ENCODE measurements at regions not wholly inside any gene's neighbourhood (a gene's known extent, or its start where the extent isn't known, plus 50 kb on each side); places are given as distances from the start of the nearest gene placed in this dataset.

GRCh38 chr11:115961159-115962003 lies 457.2 kb upstream of the CADM1 start:
- Mint-ChIP-seq H3K27me3 (peaks cover 25% of the 10 kb centered on the region), H3K27ac (no peak overlapping the region), H3K36me3 (ENCODE audit: low read depth) (no peaks in the 10 kb centered on the region), H3K4me3 (no peak overlapping the region), H3K9me3 (no peaks in the 10 kb centered on the region), H3K4me1 (ENCODE audit: low read depth) (no peaks in the 10 kb centered on the region)
- intact Hi-C loops (cut with micrococcal nuclease) = no loop called here

GRCh38 chr11:115959081-115959486 lies 454.9 kb upstream of the CADM1 start:
- Mint-ChIP-seq H3K36me3 (ENCODE audit: low read depth) (no peaks in the 10 kb centered on the region), H3K4me1 (ENCODE audit: low read depth) (no peaks in the 10 kb centered on the region), H3K9me3 (no peaks in the 10 kb centered on the region), H3K27ac (no peak overlapping the region), H3K27me3 (peaks cover 28% of the 10 kb centered on the region), H3K4me3 (no peak overlapping the region)
- intact Hi-C loops (cut with micrococcal nuclease) = no loop called here

GRCh38 chr11:115958089-115959000 lies 454.1 kb upstream of the CADM1 start:
- Mint-ChIP-seq H3K9me3 (no peaks in the 10 kb centered on the region), H3K27me3 (peaks cover 28% of the 10 kb centered on the region), H3K36me3 (ENCODE audit: low read depth) (no peaks in the 10 kb centered on the region), H3K4me3 (no peak overlapping the region), H3K27ac (no peak overlapping the region), H3K4me1 (ENCODE audit: low read depth) (no peaks in the 10 kb centered on the region)
- intact Hi-C loops (cut with micrococcal nuclease) = no loop called here

GRCh38 chr11:115955803-115956202 lies 451.6 kb upstream of the CADM1 start:
- Mint-ChIP-seq H3K36me3 (ENCODE audit: low read depth) (no peaks in the 10 kb centered on the region), H3K4me3 (no peak overlapping the region), H3K27me3 (peaks cover 20% of the 10 kb centered on the region), H3K4me1 (ENCODE audit: low read depth) (no peaks in the 10 kb centered on the region), H3K9me3 (peaks cover 9% of the 10 kb centered on the region), H3K27ac (no peak overlapping the region)
- intact Hi-C loops (cut with micrococcal nuclease) = no loop called here

- peaks cover 9% of the 10 kb centered on the region for H3K9me3 Mint-ChIP-seq
- no peaks in the 10 kb centered on the region for H3K36me3 Mint-ChIP-seq (ENCODE audit: low read depth)
- no peak overlapping the region for H3K4me3 Mint-ChIP-seq
- H3K27me3 Mint-ChIP-seq = peaks cover 15% of the 10 kb centered on the region
- H3K4me1 Mint-ChIP-seq (ENCODE audit: low read depth) = no peaks in the 10 kb centered on the region
- H3K27ac Mint-ChIP-seq = no peak overlapping the region
- intact Hi-C loops (cut with micrococcal nuclease) = no loop called here
Measured at GRCh38 chr11:115950660-115951059, 446.4 kb upstream of the CADM1 start.

- Mint-ChIP-seq H3K27me3 (peaks cover 22% of the 10 kb centered on the region), H3K4me3 (no peak overlapping the region), H3K36me3 (ENCODE audit: low read depth) (no peaks in the 10 kb centered on the region), H3K27ac (no peak overlapping the region), H3K4me1 (ENCODE audit: low read depth) (peaks cover 9% of the 10 kb centered on the region), H3K9me3 (no peaks in the 10 kb centered on the region)
- intact Hi-C loops (cut with micrococcal nuclease) = no loop called here
Measured at GRCh38 chr11:115944596-115944995, 440.4 kb upstream of the CADM1 start.

- H3K27ac Mint-ChIP-seq = no peak overlapping the region
- H3K27me3 Mint-ChIP-seq = peaks cover 30% of the 10 kb centered on the region
- no peaks in the 10 kb centered on the region for H3K36me3 Mint-ChIP-seq (ENCODE audit: low read depth)
- intact Hi-C loops (cut with micrococcal nuclease) = no loop called here
- peaks cover 9% of the 10 kb centered on the region for H3K4me1 Mint-ChIP-seq (ENCODE audit: low read depth)
- H3K4me3 Mint-ChIP-seq = no peak overlapping the region
- H3K9me3 Mint-ChIP-seq = no peaks in the 10 kb centered on the region
Measured at GRCh38 chr11:115942011-115942410, 437.8 kb upstream of the CADM1 start.

- intact Hi-C loops (cut with micrococcal nuclease) = no loop called here
- no peak overlapping the region for H3K27ac Mint-ChIP-seq
- H3K27me3 Mint-ChIP-seq = peaks cover 32% of the 10 kb centered on the region
- H3K36me3 Mint-ChIP-seq (ENCODE audit: low read depth) = no peaks in the 10 kb centered on the region
- H3K4me1 Mint-ChIP-seq (ENCODE audit: low read depth) = peaks cover 9% of the 10 kb centered on the region
- H3K4me3 Mint-ChIP-seq = no peak overlapping the region
- H3K9me3 Mint-ChIP-seq = no peaks in the 10 kb centered on the region
Measured at GRCh38 chr11:115941481-115941993, 437.3 kb upstream of the CADM1 start.

- intact Hi-C loops (cut with micrococcal nuclease) = no loop called here
Measured at GRCh38 chr11:115941044-115941443, 436.8 kb upstream of the CADM1 start.

GRCh38 chr11:115939731-115940421 lies 435.7 kb upstream of the CADM1 start:
- H3K36me3 Mint-ChIP-seq (ENCODE audit: low read depth) = no peaks in the 10 kb centered on the region
- peaks cover 9% of the 10 kb centered on the region for H3K4me1 Mint-ChIP-seq (ENCODE audit: low read depth)
- H3K4me3 Mint-ChIP-seq = no peak overlapping the region
- peaks cover 30% of the 10 kb centered on the region for H3K27me3 Mint-ChIP-seq
- H3K9me3 Mint-ChIP-seq = no peaks in the 10 kb centered on the region
- H3K27ac Mint-ChIP-seq = no peak overlapping the region
- intact Hi-C loops (cut with micrococcal nuclease) = loop anchor here (10.0 kb wide), 1 partner anchor 65 kb away; no protein-coding TSS in a partner anchor

More at GRCh38 chr11:115941044-115941443, 436.8 kb upstream of the CADM1 start:
- Mint-ChIP-seq H3K9me3 (no peaks in the 10 kb centered on the region), H3K4me3 (no peak overlapping the region), H3K27ac (no peak overlapping the region), H3K4me1 (ENCODE audit: low read depth) (peaks cover 9% of the 10 kb centered on the region), H3K36me3 (ENCODE audit: low read depth) (no peaks in the 10 kb centered on the region), H3K27me3 (peaks cover 31% of the 10 kb centered on the region)

- no peaks in the 10 kb centered on the region for H3K9me3 Mint-ChIP-seq
Measured at GRCh38 chr11:115939104-115939730, 435.0 kb upstream of the CADM1 start.

GRCh38 chr11:115933564-115933963 lies 429.3 kb upstream of the CADM1 start:
- no peaks in the 10 kb centered on the region for H3K36me3 Mint-ChIP-seq (ENCODE audit: low read depth)
- no peak overlapping the region for H3K4me3 Mint-ChIP-seq
- H3K9me3 Mint-ChIP-seq = no peaks in the 10 kb centered on the region
- H3K4me1 Mint-ChIP-seq (ENCODE audit: low read depth) = peaks cover 24% of the 10 kb centered on the region
- H3K27me3 Mint-ChIP-seq = peaks cover 26% of the 10 kb centered on the region
- intact Hi-C loops (cut with micrococcal nuclease) = loop anchor here (10.0 kb wide), 1 partner anchor 59 kb away; no protein-coding TSS in a partner anchor
- no peak overlapping the region for H3K27ac Mint-ChIP-seq

More at GRCh38 chr11:115939104-115939730, 435.0 kb upstream of the CADM1 start:
- Mint-ChIP-seq H3K27me3 (peaks cover 30% of the 10 kb centered on the region), H3K27ac (no peak overlapping the region), H3K4me3 (no peak overlapping the region), H3K4me1 (ENCODE audit: low read depth) (peaks cover 9% of the 10 kb centered on the region), H3K36me3 (ENCODE audit: low read depth) (no peaks in the 10 kb centered on the region)
- intact Hi-C loops (cut with micrococcal nuclease) = loop anchor here (10.0 kb wide), 1 partner anchor 64 kb away; no protein-coding TSS in a partner anchor

- Mint-ChIP-seq H3K36me3 (ENCODE audit: low read depth) (no peaks in the 10 kb centered on the region), H3K9me3 (no peaks in the 10 kb centered on the region), H3K4me3 (no peak overlapping the region), H3K4me1 (ENCODE audit: low read depth) (peaks cover 34% of the 10 kb centered on the region), H3K27ac (no peak overlapping the region), H3K27me3 (peaks cover 26% of the 10 kb centered on the region)
- intact Hi-C loops (cut with micrococcal nuclease) = loop anchor here (10.0 kb wide), 1 partner anchor 57 kb away; no protein-coding TSS in a partner anchor
Measured at GRCh38 chr11:115931548-115932083, 427.4 kb upstream of the CADM1 start.
